NCI-H345 (cell line): ENCODE measurements at regions not wholly inside any gene's neighbourhood (a gene's known extent, or its start where the extent isn't known, plus 50 kb on each side); places are given as distances from the start of the nearest gene placed in this dataset.
A peak's percentile ranks its signal among the peaks of the same experiment; 100 is the strongest.
"Not testable (repeated sequence)": the region's sequence is repeated elsewhere in the genome, so short reads cannot be mapped to it uniquely, and the experiment has no call there.

ENCODE experiments used
- DNase-seq: peaks from one replicate; lab custom pipeline; 2025; lab: John Stamatoyannopoulos, UW

DNA sequence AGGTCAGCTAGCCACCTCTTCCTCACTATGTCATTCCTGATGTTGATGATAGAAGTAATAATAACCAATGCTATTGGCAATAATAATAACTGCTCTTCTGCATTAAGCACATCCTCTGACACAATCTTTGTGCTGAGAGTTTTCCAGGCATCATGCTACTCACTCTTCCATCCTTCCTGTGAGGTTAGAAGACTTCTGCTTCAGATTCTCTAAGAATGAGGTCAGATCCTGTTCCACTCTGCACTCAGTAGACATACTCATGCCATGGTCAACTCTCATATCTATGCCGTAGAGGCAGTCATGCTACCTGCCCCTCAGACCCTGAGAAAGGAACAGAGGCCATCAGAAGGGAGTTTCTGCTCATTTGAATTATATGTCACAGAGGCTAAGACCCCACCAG lies 98.1 kb upstream of the TOP1 start:
- DNase-seq = no peak

DNA sequence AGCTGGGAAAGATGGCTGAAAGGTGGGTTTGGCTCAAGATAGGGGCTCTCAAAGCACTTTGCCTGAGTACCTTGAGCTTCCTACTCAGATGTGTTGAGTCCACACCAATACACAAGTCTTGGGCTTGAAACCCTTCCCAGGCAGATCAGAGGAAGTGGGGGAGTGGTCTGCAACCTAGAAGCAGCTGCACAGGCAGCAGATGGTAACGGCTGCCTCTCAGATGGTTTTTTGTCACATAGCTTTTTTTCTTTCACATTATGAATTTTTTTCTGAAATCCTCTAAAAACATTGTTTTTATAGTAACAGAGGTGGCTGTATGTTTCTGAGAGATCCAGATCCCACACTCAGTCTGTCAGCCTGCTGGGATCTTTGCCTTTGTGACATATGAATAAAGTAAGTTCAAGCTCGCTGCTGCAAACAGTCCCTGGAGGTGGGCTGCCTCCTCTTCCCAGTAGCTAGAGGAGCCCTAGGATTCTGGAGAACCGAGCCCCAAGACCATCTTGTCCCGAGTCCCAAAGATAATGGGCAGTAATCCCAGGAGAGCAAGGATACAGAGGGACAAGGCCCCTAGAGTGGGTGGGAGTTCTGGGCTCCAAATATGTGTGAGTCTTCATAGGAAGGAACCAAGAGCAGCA lies 97.1 kb upstream of the TOP1 start:
- DNase-seq = no peak

DNA sequence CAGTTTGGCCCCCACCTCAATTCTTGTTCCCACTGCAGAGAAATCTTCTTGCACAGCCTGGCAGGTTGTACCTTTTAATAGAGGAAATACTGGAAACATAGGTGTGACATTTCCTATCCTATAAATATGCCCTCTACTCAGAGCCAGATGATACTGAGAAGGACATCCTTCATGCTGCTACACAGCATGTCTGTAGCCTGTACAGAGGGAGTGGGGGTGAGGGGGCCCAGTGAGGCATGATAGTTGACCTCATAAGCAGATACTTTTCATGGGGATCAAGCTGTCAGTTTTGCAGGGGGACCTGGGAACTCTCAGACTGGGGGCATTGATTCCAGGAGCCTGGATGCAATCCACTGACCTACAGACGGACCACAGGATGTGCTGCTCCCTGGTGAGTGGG lies 96.2 kb upstream of the TOP1 start:
- no peak for DNase-seq

DNA sequence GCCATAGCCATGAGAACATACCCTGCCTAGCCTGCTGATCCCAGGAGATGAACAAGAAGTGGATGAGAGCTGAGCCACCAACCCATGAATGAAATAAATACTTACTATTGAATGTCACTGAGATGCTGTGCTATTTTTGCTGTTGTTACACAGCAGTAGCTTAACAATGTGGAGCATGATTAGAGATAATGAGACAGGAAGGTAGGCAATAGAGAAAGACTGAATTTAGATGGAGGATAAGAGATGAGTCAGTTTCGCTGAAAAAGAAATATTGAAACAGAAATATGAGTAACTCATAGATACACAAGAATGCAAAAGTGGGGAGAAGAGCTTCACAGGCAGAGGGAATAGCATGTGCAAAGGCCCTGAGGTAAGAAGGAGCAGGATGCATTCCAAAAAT lies 94.9 kb upstream of the TOP1 start:
- DNase-seq = no peak

DNA sequence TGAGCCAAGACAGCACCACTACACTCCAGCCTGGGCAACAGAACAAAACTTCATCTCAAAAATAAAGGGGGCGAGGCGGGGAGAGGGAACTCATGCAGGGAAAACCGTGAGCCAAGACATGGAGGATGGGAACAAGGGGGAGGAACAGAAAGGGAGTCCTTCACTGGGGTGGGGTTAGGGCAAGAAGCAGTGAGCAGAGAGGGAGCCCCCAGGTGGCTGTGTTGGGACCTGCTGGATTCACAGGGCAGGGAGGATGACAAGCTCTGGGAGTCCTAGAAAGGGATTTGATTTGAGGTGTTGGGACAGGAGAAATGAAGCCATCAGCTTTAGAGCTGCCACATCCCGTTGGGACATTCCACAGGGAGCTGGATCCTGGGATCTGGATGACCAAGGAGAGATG lies 90.6 kb upstream of the TOP1 start:
- DNase-seq = no peak

DNA sequence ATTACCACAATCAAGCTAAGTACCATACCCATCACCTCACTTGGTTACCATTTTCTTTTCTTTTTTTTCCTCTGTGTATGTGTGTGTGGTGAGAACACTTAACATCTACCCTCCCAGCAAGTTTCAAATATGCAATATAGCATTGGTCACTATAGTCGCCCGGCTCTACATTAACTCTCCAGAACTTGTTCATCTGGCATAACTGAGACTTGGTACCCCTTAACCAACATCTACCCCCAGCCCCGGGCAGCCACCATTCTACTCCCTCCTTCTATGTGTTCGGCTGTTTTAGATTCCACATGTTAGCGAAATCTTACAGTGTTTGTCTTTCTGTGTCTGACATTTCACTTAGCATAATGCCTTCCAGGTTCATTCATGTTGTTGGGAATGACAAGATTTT lies 89.0 kb upstream of the TOP1 start:
- DNase-seq = no peak

DNA sequence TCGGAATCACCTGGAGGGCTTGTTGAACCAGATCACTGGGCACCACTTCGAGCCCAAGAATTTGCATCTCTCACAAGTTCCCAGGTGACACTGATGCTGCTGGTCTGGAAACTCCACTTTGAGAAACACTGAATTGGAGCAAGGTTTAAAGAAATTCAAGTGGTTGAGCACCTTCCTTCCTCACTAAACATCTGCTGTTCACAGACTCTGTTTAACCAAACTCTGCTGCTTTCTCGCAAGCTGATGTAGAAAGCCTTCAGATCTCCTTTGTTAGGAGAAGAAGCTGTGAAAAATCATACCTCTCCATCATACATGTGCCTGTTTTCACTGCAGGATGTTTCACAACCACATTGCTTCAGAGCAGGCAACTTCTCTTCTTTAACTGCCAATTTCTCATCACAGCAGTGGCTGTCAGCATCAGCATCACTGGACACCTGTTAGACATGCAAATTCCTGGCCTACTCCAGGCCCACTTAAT lies 87.5 kb upstream of the TOP1 start:
- no peak for DNase-seq

DNA sequence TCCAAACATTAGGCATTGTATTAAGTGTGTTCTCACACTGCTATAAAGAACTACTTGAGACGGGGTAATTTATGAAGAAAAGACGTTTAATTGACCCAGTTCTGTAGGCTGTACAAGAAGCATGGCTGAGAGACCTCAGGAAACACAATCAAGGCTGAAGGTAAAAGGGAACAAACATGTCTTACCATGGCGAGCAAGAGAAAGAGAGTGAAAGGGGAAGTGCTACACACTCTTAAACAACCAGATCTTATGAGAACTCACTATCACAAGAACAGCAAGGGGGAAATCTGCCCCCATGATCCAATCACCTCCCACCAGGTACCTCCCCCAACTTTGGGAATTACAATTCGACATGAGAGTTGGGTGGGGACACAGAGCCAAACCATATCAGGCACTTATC lies 86.6 kb upstream of the TOP1 start:
- DNase-seq = no peak

DNA sequence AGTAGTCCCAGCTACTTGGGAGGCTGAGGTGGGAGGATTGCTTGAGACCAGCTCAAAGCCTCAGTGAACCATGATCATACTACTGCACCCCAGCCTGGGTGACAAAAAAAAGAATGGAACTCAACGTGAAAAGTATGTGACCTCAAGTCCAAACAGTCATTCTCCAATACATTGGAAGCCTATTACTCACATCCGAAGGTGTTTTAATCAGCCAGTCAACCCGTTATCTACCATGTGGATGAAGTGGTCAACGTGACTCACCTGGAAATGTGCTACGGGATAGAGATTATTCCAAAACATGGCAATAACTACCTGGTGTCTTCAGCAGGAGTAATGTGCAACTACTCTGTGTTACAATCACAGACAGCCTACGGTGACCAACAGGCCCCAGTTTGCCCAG lies 85.8 kb upstream of the TOP1 start:
- DNase-seq = no peak

DNA sequence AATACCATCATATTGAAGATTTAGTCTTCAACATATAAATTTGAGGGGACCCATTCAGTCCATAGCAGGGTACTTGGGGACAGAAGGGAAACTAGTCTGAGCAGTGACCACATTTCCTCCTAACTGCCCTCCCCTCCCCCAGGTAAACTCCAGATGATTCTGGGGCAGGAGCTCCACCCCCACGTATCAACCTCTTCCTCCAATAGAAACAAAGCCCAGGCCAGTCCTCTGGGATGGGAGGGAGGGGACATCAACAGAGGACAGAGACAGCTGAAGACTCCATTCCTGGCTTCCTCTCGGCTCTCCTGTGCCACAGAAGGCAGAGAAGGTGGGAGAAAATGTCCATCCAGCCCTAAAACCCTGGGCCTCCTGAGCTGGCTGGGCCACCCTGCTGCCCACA lies 85.0 kb upstream of the TOP1 start:
- no peak for DNase-seq

DNA sequence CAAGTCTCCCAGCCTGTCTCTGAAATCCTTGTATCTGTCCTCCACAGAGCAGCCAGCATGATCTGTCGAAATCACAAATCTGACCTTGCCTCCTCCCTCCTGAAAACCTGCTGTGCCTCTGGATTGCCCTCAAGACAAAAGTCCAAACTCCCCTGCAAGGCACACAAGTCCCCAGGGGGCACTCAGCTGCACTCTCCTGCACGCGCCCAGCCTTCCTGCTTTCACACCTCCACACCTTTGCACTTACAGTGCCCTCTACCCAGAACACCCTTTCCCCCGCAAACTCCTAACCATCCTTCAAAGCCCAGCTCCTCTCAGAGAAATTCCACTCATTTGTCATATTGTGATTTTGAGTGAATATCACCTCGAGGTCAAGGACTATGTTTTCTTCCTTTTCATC lies 83.4 kb upstream of the TOP1 start:
- no peak for DNase-seq

DNA sequence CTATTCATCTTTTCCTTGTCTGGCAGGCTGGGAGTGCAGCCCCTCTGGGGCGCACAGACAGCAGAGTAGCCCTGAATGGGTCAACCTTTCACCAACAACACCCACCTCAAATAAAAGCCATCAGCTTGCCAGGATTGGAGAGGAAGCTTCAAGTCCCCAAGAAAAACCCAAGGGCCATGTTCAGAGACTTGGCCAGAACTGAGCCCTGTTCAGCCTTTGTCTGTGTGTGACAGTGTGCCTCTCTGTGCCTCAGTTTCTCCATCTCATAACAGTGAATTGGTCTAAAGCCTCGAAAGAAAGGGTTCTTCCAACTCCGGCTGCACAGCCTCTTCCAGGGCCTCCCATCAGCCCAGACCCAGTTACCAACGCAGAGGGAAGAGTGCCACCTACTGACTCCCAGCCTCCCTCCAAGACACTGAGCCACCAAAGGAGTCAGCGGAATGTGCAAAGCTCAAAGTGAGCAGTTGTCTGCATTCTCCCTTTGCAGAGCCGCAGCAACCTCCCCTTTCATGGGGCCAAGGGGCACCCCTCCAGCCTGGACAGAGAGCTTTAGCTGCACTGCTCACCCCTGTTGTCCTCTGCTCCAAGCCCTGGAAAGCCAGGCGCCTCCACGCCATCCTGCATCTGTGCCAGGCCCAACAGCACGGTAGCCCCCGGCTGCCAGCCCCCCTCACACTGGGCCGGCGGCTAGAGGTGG lies 82.7 kb upstream of the TOP1 start:
- DNase-seq = peak; percentile 55

DNA sequence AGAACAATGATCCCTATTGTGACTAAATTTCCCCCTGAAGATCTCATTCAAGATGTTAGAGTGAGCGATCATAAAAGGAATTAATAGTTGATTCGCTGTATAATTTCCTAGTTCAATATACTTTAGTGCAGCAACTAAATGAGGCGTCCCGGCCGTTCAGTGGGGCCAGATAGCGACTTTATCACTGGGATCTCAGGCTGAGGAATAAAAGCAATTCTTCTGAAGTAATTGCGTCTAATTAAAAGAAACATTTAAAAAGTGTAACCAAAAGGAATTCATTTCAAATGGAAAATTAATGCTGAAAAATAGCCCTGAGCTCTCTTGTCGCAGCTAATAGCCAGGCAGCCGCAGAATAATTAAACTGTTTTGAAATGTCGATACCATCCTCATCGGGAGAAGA lies 82.2 kb upstream of the TOP1 start:
- DNase-seq = no peak

DNA sequence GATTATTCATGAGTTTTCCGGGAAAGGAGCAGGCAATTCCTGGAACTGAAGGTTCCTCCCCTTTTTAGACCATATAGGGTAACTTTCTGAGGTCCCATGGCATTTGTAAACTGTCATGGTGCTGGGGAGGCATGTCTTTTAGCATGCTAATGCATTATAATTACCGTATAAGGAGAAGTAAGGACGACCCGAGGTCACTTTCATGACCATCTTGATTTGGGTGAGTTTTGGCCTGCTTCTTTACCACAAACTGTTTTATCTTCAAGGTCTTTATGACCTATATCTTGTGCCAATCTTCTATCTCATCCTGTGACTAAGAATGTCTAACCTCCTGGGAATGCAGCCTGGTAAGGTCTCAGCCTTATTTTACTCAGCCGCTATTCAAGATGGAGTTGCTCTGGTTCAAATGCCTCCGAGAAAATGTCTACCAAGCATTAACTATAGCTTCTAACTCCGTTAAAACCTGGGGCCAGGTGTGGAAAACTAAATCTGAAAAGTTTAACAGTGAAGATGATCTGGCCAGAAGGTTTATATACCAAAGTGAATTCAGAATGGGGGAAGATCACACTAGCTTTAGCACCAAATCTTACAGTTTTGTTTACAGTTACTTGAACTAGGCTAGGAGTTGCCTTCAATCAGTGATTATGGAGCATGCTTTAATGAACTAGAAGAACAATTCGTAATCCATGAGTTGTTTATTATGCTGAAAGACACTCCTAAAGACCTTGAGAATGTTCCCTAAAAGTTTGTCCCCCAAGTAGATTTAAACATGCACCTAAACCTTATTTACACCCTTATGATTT lies 80.0 kb upstream of the TOP1 start:
- DNase-seq = no peak

DNA sequence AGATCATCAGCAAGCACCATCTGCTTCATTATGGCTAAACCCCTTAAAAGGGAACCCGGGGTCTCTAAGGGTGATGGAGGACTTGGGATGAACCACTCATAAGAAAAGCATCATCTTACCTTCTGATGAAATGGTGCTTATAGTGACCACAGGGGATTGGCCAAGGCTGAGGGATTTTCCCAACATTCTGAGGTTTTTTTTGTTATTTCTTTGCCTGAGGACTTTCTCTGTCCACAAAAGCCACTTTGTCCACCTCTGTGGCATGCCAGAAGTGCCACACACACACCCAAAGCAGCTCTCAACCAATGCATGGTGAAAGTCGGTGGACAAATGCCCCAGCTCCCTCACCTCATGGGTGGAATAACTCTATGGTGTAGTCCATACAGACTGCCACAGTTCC lies 79.3 kb upstream of the TOP1 start:
- no peak for DNase-seq

DNA sequence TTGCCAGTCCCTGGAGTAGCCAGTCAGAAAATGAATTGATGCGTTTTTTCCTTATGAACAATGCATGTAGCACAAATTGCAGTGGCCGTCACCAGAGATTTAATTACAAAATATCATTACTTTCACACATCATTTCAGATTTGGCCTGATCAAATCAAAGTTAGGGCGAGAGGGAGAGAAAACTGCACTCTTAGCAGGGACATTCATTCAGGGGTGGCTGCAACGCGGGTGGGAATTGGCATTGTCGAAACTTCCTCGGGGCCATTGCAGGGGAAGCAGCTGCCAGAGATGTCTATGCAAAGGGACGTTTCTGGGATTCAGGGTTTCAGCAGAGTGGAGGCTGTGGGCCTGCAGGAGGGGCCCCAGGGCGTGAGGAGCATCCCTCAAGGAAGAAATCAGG lies 76.5 kb upstream of the TOP1 start:
- no peak for DNase-seq

DNA sequence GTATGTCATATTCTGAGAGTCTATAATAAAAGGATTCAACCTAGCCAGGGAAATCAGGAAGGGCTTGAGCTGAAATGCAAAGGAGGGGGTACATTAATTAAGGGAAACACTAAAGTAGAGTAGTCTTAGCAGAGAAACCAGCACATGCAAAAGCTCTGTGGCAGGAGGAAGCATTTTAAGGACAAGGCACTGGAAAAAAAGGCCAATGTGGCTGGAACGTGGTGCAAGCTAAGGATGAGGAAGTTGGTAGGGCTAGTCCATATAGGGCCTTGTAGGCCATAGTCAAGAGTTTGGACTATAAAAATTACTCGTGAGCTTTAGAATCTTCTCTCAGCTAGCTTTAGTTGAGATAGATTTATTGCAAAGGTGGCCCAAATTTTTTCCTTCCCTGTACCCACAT lies 75.2 kb upstream of the TOP1 start:
- no peak for DNase-seq

DNA sequence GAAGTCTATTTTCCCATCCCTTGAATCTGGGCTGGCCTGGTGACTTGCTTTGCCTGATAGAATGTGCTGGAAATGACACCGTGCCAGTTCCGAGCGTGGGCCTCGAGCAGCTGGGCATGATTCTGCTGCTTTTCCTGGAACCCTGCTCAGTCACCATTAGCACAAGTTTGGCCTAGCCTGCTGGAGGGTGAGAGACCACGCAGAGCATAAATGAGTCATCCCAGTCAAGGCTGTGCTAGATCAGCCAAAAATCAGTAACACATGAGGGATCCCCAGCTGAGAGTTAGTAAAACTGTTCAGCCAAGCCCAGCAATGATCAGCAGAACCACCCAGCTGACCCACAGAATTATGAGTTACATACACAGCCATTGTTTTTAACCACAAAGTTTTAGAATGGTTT lies 74.8 kb upstream of the TOP1 start:
- DNase-seq = no peak

DNA sequence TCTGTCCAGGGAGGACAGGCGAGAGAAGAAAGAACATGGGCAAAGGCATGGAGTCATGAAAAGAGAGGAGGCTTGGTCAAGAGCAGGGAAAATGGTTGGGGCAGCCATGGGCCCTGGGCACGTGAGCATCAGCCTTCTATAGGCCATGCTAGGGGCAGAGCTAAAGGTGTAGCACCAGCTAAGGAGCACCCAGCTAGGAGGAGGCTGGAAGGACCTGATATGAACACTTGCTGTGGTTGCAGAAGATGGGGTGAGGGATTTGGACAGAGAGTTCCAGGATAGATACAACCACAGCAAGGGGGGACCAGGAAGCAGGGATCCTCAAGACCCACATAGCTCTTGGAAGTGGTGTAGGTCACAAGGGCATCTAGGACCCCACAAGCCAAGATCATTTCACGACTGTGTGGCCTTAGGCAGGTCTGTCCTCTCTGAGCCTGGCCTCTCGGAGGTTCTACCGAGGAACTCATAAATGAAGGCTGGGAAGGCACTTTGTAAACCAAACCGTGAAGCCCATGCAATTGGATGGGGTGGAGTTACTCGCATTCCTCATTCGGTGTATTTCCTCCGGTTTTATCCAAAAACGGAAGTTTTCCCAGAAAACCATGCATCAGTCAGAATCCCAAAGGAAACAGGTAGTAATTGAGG lies 74.0 kb upstream of the TOP1 start:
- DNase-seq = no peak

DNA sequence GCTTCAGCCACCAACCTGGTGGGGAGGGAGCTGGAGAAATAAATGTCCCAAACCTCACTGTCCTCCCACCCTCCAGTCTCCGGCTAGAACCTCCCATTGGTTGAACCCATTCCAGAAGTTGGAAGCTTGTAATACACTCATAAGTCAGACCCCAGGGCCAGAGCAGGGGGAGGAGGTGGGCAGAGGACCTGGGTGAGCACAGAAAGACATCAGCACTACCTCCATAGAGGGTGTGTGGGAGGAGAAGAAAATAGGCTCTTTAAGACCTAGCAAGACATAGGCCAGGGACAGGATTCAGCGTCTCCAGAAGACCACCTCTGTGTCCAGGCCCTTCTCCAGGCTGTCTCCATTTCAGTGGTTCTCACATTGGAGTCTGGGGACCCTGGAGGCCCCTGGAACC lies 73.3 kb upstream of the TOP1 start:
- DNase-seq = no peak

DNA sequence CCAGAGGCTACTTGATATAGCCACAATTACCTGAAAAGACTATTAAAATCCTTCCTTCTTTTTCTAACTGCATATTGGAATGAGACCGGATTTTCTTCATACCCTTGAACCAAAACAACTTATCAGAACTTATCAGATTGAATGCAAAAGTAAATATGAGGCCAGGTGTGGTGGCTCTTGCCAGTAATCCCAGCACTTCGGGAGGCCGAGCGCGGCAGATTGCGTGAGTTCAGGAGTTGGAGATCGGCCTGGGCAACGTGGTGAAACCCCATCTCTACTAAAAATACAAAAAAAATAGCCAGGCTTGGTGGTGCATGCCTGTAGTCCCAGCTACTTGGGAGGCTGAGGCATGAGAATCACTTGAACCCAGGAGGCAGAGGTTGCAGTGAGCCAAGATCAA lies 72.8 kb upstream of the TOP1 start:
- DNase-seq = not testable (repeated sequence)

DNA sequence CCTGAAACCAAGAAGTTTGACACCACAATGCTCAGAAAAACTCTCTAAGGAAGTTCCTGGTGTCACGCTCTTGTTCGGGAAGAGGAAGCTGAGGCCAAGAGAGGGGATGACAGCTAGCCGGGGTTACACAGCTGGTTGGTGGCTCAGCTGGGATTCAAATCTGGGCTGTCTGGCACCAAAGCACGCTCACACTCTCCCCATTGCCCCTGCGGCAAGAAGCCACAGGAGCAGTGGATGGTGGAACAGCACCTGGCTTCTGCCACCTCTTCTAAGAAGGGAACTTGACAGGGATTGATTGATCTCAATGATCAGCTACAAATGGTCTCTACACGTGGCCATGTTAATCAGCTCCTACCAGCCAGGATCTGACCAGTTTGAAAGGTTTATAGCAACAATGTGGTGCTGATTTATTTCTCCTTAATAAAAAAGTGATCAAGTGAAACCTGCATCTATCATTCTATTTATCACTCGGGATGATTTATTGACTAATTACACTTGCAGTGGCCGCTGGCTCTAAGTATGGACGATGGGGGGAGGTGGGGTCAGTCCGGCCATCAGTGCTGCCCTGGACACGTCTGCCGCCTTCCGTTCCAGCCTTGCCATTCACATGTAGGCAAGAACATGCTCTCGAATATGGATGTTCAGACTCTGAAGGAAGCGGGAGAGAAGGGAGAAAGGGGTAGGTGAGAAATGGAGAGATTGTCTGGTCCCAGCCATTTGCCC lies 71.9 kb upstream of the TOP1 start:
- no peak for DNase-seq
